GM12873 (cell line): ENCODE measurements at regions not wholly inside any gene's neighbourhood (a gene's known extent, or its start where the extent isn't known, plus 50 kb on each side); places are given as distances from the start of the nearest gene placed in this dataset.
A peak's percentile ranks its signal among the peaks of the same experiment; 100 is the strongest.

ENCODE experiments used
- TF ChIP-seq, protein P1 (sequence below): IDR thresholded peaks from 2 replicates; pipeline ENCODE4 v1.5.1; 2012; ENCODE audit warnings: low read depth, mild to moderate bottlenecking, moderate library complexity, low read length, control low read depth; ENCODE audit not compliant: insufficient read depth; ENCODE audit errors: missing control alignments

DNA sequence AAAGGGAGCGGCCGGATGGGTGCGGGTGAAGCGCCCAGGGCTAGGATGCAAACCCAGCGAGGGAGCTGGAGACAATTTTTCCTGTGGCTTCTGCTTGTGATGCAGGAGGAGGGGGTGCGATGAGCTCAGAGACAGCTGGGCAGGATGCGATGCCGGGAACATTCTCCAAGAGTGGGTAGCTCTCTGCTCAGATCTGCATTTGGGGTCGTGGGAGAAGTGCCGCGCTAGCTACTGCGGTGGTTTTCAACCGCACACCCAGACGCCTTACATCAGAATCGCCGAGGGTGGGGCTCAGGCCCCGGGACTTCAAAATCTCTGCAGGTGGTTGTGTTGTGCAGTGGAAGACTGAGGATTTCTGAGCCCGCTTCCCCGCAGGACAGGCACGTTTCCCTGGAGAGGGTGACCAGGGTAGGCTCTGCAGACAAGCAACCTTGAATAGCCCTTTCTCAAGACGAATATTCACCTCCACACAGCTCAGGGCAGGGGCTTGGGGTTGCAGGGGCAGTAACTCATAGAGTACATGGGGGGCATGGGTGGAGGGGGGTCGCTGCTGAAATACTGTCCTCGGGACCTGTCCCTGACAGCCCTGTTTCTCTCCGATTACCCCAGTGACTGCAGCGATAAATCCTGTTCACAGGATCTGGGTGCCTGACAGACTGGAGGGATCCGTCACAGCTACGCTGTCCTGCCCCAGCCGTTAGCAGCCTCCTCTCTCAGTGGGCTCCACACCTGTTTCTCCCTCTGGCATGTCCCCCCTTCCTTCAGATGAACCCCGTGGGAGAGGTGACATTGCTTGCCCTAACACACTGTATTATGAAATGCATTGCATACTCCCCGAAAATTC is 63.3 kb downstream of the HAPSTR1 start:
- TF ChIP-seq, protein P1, sequence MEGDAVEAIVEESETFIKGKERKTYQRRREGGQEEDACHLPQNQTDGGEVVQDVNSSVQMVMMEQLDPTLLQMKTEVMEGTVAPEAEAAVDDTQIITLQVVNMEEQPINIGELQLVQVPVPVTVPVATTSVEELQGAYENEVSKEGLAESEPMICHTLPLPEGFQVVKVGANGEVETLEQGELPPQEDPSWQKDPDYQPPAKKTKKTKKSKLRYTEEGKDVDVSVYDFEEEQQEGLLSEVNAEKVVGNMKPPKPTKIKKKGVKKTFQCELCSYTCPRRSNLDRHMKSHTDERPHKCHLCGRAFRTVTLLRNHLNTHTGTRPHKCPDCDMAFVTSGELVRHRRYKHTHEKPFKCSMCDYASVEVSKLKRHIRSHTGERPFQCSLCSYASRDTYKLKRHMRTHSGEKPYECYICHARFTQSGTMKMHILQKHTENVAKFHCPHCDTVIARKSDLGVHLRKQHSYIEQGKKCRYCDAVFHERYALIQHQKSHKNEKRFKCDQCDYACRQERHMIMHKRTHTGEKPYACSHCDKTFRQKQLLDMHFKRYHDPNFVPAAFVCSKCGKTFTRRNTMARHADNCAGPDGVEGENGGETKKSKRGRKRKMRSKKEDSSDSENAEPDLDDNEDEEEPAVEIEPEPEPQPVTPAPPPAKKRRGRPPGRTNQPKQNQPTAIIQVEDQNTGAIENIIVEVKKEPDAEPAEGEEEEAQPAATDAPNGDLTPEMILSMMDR, result no peak

DNA sequence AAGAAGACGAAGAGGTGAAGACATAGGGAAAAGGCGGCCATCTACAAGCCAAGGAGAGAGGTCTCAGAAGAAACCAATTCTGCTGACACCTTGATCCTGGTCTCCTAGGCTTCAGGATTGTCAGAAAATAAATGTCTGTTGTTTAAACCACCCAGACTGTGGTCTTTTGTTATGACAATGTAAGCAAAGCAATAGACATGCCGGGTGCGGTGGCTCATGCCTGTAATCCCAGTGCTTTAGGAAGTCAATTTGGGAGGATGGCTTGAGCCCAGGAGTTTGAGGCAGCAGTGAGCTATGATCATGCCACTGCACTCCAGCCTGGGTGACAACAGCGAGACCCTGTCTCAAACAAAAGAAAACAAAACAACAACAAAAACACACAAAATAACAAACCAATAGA is 64.4 kb downstream of the HAPSTR1 start:
- TF ChIP-seq, protein P1, result no peak

DNA sequence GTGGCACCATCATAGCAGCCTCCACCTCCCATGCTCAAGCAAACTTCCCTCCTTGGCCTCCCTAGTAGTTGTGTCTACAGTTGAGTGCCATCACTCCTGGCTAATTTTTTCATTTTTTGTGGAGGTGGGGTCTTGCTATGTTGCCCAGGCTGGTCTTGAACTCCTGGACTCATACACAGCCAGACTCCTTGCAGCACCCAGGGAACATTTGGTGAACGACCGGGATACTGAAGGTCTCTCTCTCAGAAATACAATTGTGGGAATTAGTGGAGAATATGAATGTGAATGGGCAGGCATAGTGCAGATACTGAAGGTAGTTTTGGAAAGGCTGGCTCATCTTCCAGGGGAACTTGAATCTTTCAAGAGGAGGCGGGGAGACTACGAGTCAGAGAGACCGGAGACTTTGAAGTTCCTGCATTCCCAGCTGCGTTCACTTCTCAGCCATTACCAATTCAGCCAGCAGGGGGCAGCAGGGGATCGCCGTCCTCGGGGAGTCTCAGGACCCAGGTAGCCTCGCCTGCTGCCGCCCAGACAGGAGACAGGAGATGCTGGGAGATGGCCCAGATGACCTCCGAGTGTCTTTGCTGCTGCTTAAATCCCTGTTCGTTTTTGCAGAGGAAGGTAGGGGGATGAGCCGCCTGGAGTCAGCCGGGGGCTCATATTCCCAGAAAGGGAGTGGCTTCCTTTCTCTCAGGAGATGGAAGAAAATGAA is 68.6 kb downstream of the HAPSTR1 start:
- TF ChIP-seq, protein P1, result peak; percentile 80

DNA sequence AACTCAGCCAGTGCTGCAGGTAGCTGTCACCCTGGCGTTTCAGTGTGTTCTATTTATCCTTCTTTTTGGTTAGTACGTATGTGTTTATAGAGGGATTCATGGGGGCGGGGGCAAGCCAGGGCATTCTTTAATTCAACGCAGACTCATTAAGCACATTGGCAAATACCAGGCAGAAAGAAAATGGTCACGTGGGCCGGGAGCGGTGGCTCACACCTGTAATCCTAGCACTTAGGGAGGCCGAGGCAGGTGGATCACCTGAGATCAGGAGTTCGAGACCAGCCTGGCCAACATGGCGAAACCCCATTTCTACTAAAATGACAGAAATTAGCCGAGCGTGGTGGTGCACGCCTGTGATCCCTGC is 69.1 kb downstream of the HAPSTR1 start:
- TF ChIP-seq, protein P1, result no peak

DNA sequence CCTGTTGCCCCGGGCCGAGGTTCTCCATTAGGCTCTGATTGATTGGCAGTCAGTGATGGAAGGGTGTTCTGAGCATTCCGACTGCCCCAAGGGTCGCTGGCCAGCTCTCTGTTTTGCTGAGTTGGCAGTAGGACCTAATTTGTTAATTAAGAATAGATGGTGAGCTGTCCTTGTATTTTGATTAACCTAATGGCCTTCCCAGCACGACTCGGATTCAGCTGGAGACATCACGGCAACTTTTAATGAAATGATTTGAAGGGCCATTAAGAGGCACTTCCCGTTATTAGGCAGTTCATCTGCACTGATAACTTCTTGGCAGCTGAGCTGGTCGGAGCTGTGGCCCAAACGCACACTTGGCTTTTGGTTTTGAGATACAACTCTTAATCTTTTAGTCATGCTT is 74.2 kb downstream of the HAPSTR1 start:
- TF ChIP-seq, protein P1, result no peak

DNA sequence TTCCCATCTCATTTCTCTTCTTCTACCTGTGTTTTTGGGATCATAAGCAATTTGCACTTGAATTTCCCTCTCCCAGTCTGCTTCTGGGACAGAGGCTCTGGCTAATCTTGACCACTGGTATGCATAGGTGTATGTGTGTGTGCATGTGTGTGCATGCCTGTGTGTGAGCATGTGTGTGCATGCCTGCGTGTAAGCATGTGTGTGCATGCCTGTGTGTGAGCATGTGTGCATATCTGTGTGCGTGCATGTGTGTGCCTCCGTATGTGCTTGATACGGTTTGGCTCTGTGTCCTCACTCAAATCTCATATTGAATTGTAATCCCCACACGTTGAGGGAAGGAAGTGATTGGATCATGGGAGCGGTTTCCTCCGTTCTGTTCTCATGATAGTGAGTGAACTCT is 77.7 kb downstream of the HAPSTR1 start:
- TF ChIP-seq, protein P1, result no peak

DNA sequence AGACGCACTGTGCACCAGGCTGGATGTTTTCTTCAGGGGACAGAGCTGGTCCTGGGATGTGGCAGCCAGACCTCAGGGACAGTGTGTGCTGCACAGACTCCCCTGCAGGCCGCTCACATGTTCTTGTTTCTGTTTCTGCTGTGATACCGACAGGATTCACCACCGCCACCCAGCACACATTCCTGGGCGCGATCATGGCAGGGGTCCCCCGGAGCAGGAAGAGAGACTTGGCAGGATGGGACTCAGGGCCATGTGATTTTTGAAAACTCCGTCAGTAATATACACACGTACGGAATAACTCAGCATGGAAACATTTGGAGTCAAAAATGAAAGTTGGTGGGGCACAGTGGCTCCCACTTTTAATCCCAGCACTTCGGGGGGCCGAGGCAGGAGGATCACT is 79.0 kb downstream of the HAPSTR1 start:
- TF ChIP-seq, protein P1, result no peak
